NOMO-1 treated with DMSO at 0.1 percent for 48 hours (cell line): ENCODE measurements at regions not wholly inside any gene's neighbourhood (a gene's known extent, or its start where the extent isn't known, plus 50 kb on each side); places are given as distances from the start of the nearest gene placed in this dataset.
A peak's percentile ranks its signal among the peaks of the same experiment; 100 is the strongest.
"Not testable (repeated sequence)": the region's sequence is repeated elsewhere in the genome, so short reads cannot be mapped to it uniquely, and the experiment has no call there.

Experiments
- DNase-seq: peaks from one replicate; lab custom pipeline; 2025; ENCODE audit not compliant: unreplicated experiment; lab: John Stamatoyannopoulos, UW

GRCh38 chr2:35827086-35827485, 528.5 kb upstream of the CRIM1 start:
- DNase-seq = no peak

GRCh38 chr2:35822716-35823115, 532.9 kb upstream of the CRIM1 start:
- no peak for DNase-seq

DNA sequence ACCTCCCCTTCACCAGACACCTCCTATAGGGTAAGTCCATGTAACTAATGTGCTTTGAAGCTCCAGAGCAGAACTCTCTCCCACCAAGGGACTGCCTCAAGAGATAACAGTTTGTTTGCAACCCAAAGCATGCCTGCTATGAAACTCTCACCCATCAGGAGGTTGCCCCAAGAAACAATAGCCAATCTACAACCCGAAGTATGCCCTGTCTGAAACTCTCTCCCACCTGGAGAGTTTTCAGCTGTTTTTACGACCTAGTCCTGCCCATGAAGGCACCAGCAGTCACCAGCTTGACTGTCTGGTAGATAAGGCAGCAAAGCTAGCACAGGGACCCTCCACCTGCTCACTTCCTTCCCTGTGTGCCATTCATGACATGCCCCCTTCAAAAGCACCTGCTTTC, 533.9 kb upstream of the CRIM1 start:
- no peak for DNase-seq

GRCh38 chr2:35820391-35820790, 535.2 kb upstream of the CRIM1 start:
- no peak for DNase-seq

DNA sequence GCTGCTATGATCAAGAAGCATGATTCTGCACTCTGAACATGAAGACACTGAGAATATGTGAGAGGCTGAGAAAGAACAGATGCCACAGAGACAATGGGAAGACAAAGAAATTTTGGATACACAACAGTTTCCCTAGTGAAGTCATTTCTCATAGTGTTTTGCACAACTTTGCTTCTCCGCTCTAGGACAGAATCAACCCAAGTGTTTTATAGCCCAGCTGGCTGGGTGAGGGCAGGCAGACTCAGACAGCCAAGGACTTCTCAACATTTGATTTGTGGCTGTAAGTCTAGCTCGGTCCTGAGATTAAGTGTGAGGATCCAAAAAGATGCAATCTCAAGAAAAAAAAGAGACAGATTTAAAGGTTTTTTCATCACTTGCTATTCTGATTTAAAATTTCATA, 536.5 kb upstream of the CRIM1 start:
- no peak for DNase-seq

- not testable (repeated sequence) for DNase-seq
Observed at GRCh38 chr2:35818359-35818758, 537.2 kb upstream of the CRIM1 start.

DNA sequence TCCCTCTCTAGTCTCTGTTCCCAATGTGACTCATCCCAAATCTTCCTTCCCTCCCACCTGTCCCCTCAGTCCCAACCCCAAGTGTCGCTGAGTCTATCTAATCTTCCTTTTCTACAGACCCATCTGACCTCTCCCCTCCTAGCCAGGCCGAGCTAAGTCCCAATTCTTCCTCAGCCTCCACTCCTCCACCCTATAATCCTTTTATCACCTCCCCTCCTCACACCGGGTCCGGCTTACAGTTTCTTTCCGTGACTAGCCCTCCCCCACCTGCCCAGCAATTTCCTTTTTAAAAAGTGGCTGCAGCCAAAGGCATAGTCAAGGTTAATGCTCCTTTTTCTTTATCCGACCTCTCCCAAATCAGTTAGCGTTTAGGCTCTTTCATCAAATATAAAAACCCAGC, 541.0 kb upstream of the CRIM1 start:
- not testable (repeated sequence) for DNase-seq

- no peak for DNase-seq
Observed at GRCh38 chr2:35803126-35803525, 552.5 kb upstream of the CRIM1 start.

DNA sequence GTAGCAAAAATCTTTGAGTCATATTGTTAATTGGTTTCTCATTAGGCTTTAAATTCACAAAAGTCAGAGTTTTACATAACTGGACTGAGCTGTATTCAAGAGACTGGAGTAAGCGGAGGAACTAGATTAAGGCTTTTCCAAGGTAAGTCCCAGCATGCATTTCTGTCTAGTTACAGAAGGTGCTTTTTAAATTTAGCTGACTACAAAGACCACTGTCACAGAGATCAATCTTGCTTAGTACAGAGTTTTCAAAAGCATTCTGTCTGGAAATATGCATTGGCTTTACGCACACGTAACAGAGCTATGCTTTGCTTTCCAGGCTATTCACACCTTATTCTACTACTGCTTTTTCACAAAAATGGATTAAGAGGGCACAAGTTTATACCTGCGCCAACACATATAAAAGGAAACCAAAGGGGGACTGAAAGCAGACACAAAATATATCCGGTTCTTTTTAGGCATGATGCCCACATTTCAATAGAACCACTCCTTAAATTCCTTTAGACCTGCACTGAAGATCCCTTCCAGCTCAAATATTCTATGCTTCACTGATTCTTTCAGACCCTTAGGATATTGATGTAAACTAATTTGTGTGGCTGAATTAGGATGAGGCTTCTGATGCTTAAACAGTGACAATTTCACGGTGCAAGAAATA, 560.7 kb upstream of the CRIM1 start:
- no peak for DNase-seq

GRCh38 chr2:35790292-35790691, 565.3 kb upstream of the CRIM1 start:
- DNase-seq = no peak

- no peak for DNase-seq
Observed at GRCh38 chr2:35788543-35788942, 567.0 kb upstream of the CRIM1 start.

GRCh38 chr2:35787302-35788031, 568.1 kb upstream of the CRIM1 start:
- peak; percentile 2 for DNase-seq

DNA sequence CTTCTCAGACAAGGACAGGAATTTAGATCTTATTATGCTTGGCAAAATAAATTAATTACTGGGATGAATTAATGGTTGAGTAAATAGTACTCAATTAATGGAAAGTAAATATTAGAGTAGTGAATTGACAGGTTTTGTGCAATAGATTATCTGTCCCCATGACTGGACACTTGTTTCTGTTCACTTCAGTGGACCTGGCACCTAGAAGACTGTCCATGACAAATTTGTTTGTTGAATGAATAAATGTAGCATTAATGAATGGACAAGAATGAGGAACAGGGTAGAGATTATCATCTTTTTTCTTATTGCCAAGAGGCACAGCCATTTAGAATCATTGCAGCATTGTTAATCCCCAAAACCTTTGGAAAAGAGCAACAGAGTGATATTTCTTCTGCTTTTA, 570.0 kb upstream of the CRIM1 start:
- no peak for DNase-seq

- DNase-seq = no peak
Observed at GRCh38 chr2:35784777-35785176, 570.8 kb upstream of the CRIM1 start.

DNA sequence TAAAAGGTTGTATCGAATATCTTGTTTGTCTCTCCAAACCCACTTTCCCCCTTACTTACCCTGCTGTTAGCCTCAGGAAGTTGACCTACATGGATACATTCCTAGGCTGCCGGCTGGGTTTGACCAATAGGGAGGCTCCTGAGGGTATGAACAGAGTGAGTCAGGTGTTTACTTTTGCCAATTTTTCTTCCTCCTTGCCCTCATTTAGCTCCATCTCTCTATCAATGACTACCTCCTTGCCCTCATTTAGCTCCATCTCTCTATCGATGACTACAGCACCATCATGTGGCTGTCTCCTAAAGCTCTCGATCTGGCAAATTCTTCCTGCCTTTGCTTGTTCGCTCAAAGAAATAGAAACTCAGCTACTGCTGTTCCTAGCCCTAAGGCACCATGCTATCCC, 571.9 kb upstream of the CRIM1 start:
- no peak for DNase-seq

DNA sequence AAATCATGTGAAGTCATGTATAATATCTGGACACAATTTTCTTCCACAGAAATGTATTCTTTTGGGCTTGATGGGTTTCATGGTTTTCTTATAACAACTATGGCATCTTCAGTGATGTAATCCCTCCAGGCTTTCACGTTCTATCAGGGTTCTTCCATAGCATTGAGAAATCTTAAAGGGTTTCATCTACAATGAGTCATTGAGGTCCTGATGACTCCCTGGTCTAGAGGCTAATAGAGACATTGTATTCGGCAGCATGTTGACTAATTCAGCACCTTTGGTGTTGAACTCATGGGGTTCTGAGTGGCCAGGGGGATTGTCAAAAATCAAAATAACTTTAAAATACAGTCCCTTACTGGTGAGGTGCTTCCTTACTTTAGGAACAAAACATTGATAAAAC, 614.0 kb upstream of the CRIM1 start:
- DNase-seq = no peak

DNA sequence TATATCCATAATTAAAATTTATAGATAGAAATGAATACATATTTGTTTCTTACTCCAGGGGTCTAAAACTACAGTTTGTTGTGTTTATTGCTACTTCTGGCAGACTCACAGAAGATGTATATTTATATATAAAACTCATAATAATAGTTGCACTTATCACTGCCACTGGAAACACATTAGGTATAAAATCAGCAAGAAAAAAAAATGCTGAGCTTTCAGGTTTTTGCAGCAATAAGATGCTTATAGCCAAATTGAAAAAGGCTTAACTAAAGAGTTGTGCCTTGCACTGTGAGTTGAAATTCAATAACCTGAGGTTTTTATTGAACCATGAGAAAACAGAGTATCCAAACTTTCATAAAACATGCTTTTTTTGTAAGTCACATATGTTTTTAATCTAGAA, 623.9 kb upstream of the CRIM1 start:
- DNase-seq = no peak

- DNase-seq = no peak
Observed at GRCh38 chr2:35714883-35715282, 640.7 kb upstream of the CRIM1 start.

DNA sequence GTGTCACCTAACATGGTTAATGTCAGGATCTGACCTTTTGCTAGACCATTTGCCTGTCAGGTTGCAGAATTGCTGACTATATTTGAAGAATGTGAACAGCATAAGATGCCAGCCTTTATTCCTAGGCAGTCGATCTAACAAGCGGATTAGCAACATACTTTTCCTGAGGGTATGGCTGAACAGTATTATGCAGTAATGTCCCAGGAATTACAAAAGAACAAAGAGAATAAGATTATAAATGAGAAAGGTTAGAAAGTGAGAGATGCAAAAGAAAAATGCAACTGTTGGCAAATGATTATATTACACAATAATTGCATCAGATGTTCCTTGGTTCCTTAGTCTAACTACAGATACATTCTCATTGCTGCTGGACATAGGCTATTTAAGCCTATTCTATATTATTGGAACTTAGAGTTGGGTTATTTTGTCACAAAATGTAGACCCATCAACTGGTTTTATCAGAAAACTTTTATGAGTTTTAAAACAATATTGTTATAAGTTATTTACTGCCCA, 647.1 kb upstream of the CRIM1 start:
- DNase-seq = no peak

DNA sequence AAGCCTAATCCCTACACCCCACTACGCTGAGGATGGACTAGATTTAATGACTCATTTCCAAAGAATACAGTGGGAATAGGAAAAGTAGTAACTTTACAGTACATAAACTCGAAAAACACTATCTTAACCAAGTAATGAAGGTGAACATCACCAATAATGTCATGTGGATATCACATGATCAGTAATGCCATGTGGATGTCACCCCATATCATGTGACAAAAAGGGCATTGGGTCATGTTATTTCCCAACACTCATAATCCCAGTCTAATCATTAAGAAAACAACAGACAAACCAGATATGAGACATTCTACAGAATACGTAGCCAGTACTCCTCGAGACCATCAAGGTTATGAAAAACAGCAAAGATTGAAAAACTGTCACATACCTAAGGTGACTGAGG, 667.3 kb upstream of the CRIM1 start:
- no peak for DNase-seq

DNA sequence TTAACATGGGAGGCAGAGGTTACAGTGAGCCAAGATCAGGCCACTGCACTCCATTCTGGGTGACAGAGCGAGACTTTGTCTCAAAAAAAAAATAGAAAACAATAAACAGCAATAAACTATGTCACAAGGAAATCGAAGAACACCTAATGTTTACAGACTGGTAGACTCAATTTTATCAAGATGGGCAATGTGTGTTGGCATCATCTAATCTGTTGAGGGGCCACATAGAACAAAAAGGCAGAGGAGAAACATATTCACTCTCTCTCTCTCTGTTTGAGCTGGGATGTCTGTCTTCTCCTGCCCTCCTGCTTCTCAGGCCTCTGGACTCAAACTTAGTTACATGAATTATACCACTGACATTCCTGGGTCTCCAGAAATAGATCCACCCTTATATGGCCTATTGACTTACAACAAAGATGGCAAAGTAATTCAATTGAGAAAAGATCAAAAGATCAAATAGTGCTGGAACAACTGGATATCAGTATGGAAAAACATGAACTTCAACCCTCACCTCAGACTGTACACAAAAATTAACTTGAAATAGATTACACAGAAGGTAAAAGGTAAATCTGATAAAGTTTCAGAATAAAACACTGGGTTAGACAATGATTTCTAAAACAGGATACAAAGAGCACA, 703.8 kb upstream of the CRIM1 start:
- no peak for DNase-seq

GRCh38 chr2:35614640-35615039, 740.9 kb upstream of the CRIM1 start:
- no peak for DNase-seq
